ENCODE measurements at regions not wholly inside any gene's neighbourhood (a gene's known extent, or its start where the extent isn't known, plus 50 kb on each side); places are given as distances from the start of the nearest gene placed in this dataset.

DNA sequence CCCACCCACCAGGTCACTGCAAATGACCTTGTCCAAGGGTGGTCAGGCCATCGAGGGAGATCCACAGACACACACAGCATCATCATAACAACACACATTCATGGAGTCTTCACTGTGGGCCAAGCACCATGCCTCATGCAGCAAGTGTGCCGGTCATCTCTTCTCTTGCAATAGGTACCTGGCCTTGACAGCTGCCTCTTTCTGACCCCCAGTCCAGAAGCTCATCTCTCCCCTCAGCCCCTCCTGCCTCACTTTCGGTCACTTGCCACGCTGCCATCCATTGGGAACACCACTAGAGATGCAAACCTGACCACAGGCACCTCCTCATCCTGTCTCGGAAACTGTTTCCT lies 75.9 kb downstream of the OAT start:
- TF ChIP-seq, protein P1, sequence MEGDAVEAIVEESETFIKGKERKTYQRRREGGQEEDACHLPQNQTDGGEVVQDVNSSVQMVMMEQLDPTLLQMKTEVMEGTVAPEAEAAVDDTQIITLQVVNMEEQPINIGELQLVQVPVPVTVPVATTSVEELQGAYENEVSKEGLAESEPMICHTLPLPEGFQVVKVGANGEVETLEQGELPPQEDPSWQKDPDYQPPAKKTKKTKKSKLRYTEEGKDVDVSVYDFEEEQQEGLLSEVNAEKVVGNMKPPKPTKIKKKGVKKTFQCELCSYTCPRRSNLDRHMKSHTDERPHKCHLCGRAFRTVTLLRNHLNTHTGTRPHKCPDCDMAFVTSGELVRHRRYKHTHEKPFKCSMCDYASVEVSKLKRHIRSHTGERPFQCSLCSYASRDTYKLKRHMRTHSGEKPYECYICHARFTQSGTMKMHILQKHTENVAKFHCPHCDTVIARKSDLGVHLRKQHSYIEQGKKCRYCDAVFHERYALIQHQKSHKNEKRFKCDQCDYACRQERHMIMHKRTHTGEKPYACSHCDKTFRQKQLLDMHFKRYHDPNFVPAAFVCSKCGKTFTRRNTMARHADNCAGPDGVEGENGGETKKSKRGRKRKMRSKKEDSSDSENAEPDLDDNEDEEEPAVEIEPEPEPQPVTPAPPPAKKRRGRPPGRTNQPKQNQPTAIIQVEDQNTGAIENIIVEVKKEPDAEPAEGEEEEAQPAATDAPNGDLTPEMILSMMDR (IDR thresholded peaks at IDR 0.05): no peak
- H3K27ac ChIP-seq (replicated peaks in 1 of 4): no peak overlapping the region
- no peaks in the 10 kb centered on the region for H3K4me1 ChIP-seq
- no peak overlapping the region for H3K4me3 ChIP-seq
- DNase-seq (ENCODE audit: extremely low spot score): no peak
- H3K36me3 ChIP-seq: no peaks in the 10 kb centered on the region
- 90% methylated on average over 5 of the region's 5 CpGs for WGBS
- intact Hi-C loops (cut with DNase I): no loop called here
- no peaks in the 10 kb centered on the region for H3K9me3 ChIP-seq
- H3K27me3 ChIP-seq: no peaks in the 10 kb centered on the region

DNA sequence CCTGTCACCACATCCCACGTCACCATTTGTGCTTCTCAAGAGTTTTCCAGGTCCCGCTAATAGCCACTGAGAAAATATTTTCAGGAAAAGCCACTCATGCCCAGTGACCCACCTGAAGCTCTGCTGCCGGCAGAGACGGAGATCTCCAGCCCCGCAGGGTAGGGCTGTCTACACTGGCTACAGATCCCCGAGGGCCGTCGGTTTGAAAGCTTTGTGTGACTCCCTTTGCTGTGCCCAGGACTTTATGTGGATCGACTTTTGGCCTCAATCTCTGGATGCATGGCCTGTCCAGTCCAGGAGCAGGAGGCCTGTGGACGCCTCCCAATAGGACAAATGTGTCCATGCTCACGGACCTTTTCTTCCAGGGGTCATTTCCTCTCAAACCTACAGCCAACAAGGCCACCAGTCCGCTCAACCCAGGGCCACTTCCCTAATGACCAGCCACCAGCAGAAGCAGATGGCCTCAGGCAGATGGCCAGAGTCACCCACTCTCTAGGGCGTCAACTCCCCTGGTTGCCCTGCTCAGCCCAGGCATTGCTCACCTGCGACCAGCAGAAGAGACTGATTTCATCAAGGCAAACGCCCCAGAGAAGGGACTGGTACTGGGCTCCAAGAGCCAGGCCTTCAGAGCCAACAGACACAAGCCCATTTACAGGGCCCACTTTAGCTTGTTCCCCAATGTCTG lies 76.4 kb downstream of the OAT start:
- intact Hi-C loops (cut with DNase I): no loop called here
- no peak overlapping the region for H3K4me3 ChIP-seq
- H3K9me3 ChIP-seq: no peaks in the 10 kb centered on the region
- DNase-seq (ENCODE audit: extremely low spot score): no peak
- no peak overlapping the region for H3K27ac ChIP-seq (replicated peaks in 1 of 4)
- 94% methylated on average over 11 of the region's 15 CpGs for WGBS
- H3K36me3 ChIP-seq: no peaks in the 10 kb centered on the region
- no peaks in the 10 kb centered on the region for H3K27me3 ChIP-seq
- H3K4me1 ChIP-seq: no peaks in the 10 kb centered on the region
- TF ChIP-seq, protein P1 (IDR thresholded peaks at IDR 0.05): no peak
- no peak for TF ChIP-seq POLR2A (IDR thresholded peaks at IDR 0.05; ENCODE audit: low read depth)
- no peak for TF ChIP-seq POLR2AphosphoS5 (IDR thresholded peaks at IDR 0.05)
- TF ChIP-seq EP300 (IDR thresholded peaks at IDR 0.05): no peak

DNA sequence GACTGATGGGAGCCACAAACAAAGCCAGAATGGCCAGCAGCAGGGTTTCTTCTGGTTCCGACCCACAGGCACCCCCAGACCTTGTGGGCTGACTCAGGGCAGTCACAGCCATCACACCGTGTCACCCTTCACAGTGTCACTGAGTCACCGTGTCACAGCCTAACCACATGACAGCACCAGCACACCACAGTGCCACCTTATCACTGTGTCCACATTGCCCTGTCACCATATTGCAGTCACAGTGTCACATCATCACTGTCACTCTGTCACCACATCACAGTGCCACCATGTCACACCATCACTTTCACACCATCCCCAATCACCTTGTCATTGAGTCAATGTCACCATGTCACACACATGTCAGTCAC lies 77.0 kb downstream of the OAT start:
- DNase-seq (ENCODE audit: extremely low spot score): no peak
- Histone ChIP-seq H3K36me3 (no peaks in the 10 kb centered on the region), H3K4me1 (no peaks in the 10 kb centered on the region), H3K27ac (replicated peaks in 1 of 4) (no peak overlapping the region), H3K9me3 (no peaks in the 10 kb centered on the region), H3K4me3 (no peak overlapping the region), H3K27me3 (no peaks in the 10 kb centered on the region)
- intact Hi-C loops (cut with DNase I): no loop called here
- TF ChIP-seq POLR2A (IDR thresholded peaks at IDR 0.05; ENCODE audit: low read depth) (no peak), EP300 (IDR thresholded peaks at IDR 0.05) (no peak), POLR2AphosphoS5 (IDR thresholded peaks at IDR 0.05) (no peak)
- TF ChIP-seq, protein P1 (IDR thresholded peaks at IDR 0.05): no peak
- WGBS: 72% methylated on average over 2 of the region's 3 CpGs

DNA sequence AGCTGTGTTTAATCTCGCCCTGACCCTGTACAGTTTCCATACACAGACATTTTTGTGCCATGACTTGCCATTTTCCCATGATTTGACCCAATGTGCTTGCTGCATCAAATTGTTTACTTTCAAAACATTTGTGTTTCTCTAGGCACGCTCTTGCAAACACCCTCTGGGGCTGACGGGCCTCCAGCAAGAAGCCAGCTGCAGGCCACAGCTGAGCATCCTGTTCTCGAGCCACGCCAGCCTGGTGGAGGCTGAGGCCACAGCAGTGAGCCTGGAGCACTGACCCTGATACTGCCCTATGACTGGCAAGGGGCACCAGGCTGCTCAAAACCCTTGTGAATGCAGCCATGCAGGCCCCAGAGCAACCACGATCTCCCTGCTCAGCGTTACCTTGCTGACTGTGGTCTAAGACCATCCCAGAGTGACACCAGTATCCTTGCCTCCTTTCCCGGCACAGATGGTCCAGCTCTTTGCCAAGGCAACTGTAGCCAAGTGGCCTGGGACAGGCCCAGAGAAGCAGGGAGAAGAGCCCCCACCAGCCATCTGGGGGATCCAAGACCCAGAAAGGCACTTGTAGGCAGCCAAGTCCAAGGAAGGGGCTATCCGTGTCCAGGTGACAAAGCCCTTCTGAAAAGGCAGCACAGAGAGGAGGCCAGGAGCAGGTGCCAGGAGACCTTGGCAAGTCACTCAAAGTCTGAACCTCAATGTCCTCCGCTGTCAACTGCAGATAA lies 78.5 kb downstream of the OAT start:
- Histone ChIP-seq H3K9me3 (no peaks in the 10 kb centered on the region), H3K4me3 (no peak overlapping the region), H3K4me1 (no peaks in the 10 kb centered on the region), H3K36me3 (no peaks in the 10 kb centered on the region), H3K27me3 (no peaks in the 10 kb centered on the region), H3K27ac (replicated peaks in 1 of 4) (no peak overlapping the region)
- DNase-seq (ENCODE audit: extremely low spot score): no peak
- TF ChIP-seq, protein P1 (IDR thresholded peaks at IDR 0.05): no peak
- TF ChIP-seq POLR2AphosphoS5 (IDR thresholded peaks at IDR 0.05) (no peak), POLR2A (IDR thresholded peaks at IDR 0.05; ENCODE audit: low read depth) (no peak), EP300 (IDR thresholded peaks at IDR 0.05) (no peak)
- intact Hi-C loops (cut with DNase I): no loop called here
- 87% methylated on average over 9 of the region's 10 CpGs for WGBS

Measured in esophagus muscularis mucosa (tissue), 4 donors.